Activated CD4-positive, alpha-beta memory T cell treated with anti-CD3 and anti-CD28 coated beads, Interleukin-2, amount 10 ng/mL, durations not matched to agents 7 days and 5 days (primary cell): ENCODE measurements at regions not wholly inside any gene's neighbourhood (a gene's known extent, or its start where the extent isn't known, plus 50 kb on each side); places are given as distances from the start of the nearest gene placed in this dataset.
"Not testable (repeated sequence)": the region's sequence is repeated elsewhere in the genome, so short reads cannot be mapped to it uniquely, and the experiment has no call there.

Source experiments
- CTCF ChIA-PET: fragments of 350-600 bp; sonication (Branson Sonifier 250); formaldehyde crosslinking; loops from one replicate; lab custom pipeline; 2021; ENCODE audit warnings: antibody characterized with exemption, inconsistent platforms; lab: Charles Lee
- POLR2A ChIA-PET: fragments of 350-600 bp; sonication (Branson Sonifier 250); formaldehyde crosslinking; loops from one replicate; lab custom pipeline; 2021; ENCODE audit warnings: antibody characterized with exemption; lab: Charles Lee
- DNase-seq: peaks from one replicate; pipeline ENCODE4 v3.0.0-alpha.2; 2020
- H3K27ac Mint-ChIP-seq: one replicate; pipeline ENCODE4 v1.8.0; 2021; ENCODE audit warnings: mild to moderate bottlenecking, mixed read lengths
- H3K27me3 Mint-ChIP-seq: one replicate; pipeline ENCODE4 v1.8.0; 2021; ENCODE audit warnings: mixed read lengths
- H3K36me3 Mint-ChIP-seq: one replicate; pipeline ENCODE4 v1.8.0; 2021; ENCODE audit warnings: low read depth, mixed read lengths
- H3K4me1 Mint-ChIP-seq: one replicate; pipeline ENCODE4 v1.8.0; 2021; ENCODE audit warnings: mixed read lengths
- H3K4me3 Mint-ChIP-seq: one replicate; pipeline ENCODE4 v1.8.0; 2021; ENCODE audit warnings: mild to moderate bottlenecking, mixed read lengths
- H3K9me3 Mint-ChIP-seq: one replicate; pipeline ENCODE4 v1.8.0; 2021; ENCODE audit warnings: mixed read lengths

DNA sequence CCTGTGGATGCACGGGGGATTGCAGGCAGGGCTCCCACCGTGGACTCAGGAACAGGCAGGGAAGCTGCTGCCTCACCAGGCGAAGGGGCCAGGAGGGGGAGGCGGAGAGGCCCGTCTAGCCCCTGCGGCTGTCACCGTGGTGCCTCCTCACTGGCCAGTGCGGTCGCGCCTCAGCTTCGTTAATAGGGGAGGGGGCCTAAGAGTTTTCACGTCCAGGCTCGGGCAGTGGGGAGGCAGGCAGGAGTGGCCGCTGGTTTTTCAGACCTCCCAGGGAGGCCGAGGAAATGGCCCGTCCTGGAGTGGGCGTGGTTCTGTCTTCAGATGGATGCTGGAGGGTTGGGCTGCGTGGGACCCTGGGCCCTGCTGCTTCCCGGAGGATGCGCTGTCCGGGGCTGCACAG is 91.1 kb upstream of the B3GAT1 start:
- no peaks in the 10 kb centered on the region for H3K36me3 Mint-ChIP-seq
- ChIA-PET POLR2A (no interaction called here), CTCF (no interaction called here)
- H3K27ac Mint-ChIP-seq: no peak overlapping the region
- no peak for DNase-seq
- H3K4me3 Mint-ChIP-seq: no peak overlapping the region
- no peaks in the 10 kb centered on the region for H3K9me3 Mint-ChIP-seq
- H3K4me1 Mint-ChIP-seq: no peaks in the 10 kb centered on the region
- H3K27me3 Mint-ChIP-seq: peaks cover 8% of the 10 kb centered on the region

DNA sequence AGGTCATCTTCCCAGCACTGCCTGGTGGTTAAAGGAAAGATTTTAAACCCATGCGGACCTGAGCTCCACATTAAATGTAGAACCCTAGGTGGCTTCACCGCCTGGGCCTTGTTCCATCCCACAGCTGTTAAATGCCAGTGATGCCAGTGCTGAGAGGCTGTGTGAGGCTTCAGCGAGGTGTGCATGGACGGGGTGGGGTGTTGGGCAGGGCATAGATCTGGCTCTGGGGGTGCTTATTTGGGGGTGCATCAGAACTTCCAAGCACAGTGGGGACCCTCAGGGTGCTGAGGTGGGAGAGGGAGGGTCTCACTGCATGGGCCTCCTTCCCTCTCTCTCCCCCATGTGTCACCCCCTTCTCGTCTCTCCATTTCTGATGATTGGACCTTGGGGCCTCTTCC is 90.1 kb upstream of the B3GAT1 start:
- Mint-ChIP-seq H3K36me3 (no peaks in the 10 kb centered on the region), H3K9me3 (no peaks in the 10 kb centered on the region), H3K4me1 (no peaks in the 10 kb centered on the region), H3K4me3 (no peak overlapping the region), H3K27ac (no peak overlapping the region), H3K27me3 (peaks cover 8% of the 10 kb centered on the region)
- CTCF ChIA-PET: no interaction called here
- no peak for DNase-seq
- POLR2A ChIA-PET: no interaction called here

DNA sequence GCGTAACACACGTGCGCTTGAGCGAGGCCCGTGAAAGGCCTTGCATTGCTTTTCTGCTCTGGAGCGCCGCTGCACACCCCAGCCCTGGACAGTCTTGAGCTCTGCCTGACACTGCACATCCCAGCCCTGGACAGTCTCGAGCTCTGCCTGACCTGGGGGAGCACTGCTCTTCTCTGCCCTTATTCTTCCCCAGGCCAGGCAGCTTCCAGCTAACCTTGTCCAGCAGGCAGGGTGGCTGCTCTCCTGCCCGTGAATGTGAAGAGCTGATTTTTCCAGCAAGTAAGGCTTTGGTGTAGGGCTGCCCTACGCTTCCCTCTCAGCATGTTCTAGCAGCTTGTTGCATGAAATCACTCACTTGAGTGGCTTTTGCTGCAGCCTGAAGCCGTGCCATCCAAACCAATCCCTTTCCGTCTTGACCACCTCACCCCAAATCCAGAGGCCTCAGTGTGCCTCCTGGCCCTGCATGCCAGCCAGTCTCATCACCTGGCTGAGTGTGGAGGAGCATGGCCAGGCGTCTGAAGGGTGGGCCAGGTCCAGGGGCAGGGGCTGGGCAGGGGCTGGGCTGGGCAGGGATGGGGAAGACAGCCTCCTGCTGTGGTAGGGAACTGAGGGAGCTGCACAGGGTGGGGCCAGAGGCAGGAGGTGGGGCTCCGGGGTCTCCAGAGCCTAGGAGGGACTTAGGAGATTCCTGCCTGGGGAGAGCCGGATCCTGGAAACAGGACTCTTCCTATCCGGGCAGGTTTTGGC is 89.5 kb upstream of the B3GAT1 start:
- Mint-ChIP-seq H3K36me3 (no peaks in the 10 kb centered on the region), H3K9me3 (no peaks in the 10 kb centered on the region), H3K27me3 (peaks cover 13% of the 10 kb centered on the region), H3K4me1 (no peaks in the 10 kb centered on the region), H3K27ac (no peak overlapping the region), H3K4me3 (no peak overlapping the region)
- ChIA-PET POLR2A (no interaction called here), CTCF (no interaction called here)
- no peak for DNase-seq

DNA sequence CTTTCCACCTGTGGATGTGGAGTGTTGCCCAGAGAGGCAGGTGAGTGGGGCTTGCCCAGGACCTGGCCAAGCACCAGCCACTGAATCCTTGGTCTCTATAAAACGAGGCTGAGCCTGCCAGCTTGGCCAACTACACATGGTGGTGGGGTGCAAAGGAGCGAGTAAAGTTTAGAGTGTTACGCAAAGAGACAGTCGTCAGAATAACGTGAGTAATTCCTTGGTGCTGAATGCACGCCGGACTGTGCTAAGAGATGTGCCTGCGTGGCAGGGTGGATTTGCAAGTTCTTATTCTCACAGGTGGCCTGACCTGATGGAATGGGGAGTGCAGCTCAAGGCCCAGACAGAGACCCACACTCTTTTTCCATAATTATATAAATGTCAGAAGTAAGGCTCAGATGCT is 88.6 kb upstream of the B3GAT1 start:
- Mint-ChIP-seq H3K27ac (no peak overlapping the region), H3K9me3 (no peaks in the 10 kb centered on the region), H3K4me3 (no peak overlapping the region), H3K36me3 (no peaks in the 10 kb centered on the region), H3K27me3 (peaks cover 17% of the 10 kb centered on the region), H3K4me1 (no peaks in the 10 kb centered on the region)
- ChIA-PET POLR2A (no interaction called here), CTCF (no interaction called here)
- no peak for DNase-seq

DNA sequence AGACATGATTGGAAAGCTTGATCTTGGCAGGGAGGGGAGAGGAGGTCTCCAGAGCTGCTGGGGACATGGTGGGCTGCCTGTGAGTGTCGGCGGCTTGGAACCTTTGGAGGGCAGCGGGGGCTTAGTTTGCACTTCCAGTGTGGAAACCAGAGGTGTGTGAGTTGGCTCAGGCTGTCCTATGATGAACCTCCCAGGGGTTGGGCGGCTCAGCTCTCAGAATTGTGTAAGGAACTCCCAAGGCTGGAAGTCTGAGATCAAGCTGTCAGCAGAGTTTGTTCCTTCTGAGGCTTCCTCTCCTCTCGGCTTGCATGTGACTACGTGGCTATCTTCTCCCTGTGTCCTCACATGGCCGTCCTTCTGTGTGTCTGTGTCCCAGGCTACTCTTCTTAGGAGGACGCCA is 87.9 kb upstream of the B3GAT1 start:
- ChIA-PET POLR2A (no interaction called here), CTCF (no interaction called here)
- no peaks in the 10 kb centered on the region for H3K4me1 Mint-ChIP-seq
- H3K36me3 Mint-ChIP-seq: no peaks in the 10 kb centered on the region
- peaks cover 17% of the 10 kb centered on the region for H3K27me3 Mint-ChIP-seq
- H3K27ac Mint-ChIP-seq: no peak overlapping the region
- DNase-seq: no peak
- no peaks in the 10 kb centered on the region for H3K9me3 Mint-ChIP-seq
- H3K4me3 Mint-ChIP-seq: no peak overlapping the region

DNA sequence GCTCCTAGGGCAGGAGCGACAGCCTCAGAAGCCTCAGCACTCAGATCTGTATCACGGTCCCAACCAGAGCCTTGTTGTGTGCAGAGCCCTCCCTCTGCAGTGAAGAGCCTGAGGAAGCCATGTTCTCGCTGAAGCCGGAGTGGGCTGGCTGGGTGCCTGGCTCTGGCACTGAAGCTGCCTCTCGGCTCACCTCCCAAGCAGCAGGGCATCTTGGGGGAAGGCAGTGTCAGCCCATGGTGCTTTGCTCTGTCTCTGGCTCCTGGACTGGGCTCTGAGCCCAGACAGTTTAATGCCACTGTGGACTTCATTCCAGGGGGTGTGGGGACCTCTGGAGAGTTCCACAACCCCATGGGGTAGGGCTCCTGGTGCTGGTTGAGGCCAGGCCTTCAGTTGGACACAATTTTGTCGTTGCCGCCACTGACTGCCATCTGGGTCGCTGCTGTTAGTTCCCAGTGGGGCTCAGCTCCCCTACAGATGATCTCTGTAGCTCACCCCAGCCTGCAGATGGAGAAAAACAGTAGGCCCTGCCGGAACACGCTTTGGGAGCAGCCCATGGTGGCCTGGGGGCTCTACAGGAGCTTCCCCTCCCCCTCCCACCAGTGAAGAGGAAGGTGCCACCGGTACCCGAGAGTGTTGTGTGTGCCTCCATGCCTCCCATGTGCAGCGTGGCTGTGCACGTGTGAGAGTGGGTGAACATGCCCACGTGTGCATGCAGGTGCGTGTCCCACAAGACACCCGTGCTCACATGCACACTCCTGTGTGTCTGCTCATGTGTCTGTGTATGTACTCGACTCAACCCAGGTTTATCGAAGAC is 86.5 kb upstream of the B3GAT1 start:
- no peak for DNase-seq
- peaks cover 11% of the 10 kb centered on the region for H3K27me3 Mint-ChIP-seq
- H3K36me3 Mint-ChIP-seq: no peaks in the 10 kb centered on the region
- H3K4me3 Mint-ChIP-seq: no peak overlapping the region
- ChIA-PET POLR2A (no interaction called here), CTCF (no interaction called here)
- no peak overlapping the region for H3K27ac Mint-ChIP-seq
- H3K4me1 Mint-ChIP-seq: no peaks in the 10 kb centered on the region
- no peaks in the 10 kb centered on the region for H3K9me3 Mint-ChIP-seq

DNA sequence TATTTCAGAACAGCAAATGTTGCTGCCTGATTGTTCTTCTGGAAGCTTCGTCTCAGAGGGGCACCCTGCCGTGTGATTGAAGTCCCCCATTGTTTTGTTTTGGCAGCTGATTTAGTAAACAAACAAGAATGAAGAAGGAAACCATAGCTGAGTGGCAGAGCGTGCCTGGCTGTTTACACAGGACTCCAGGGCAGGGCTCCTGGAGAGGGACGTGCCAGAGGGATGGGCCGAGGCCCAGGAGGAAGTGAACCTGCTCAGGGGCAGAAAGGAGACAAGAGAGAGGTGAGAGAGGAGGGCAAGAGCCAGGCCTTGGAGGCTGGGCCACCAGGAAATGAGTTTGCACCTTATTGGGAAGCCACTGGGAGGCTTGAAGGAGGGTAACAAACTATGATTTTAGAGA is 85.5 kb upstream of the B3GAT1 start:
- ChIA-PET CTCF (no interaction called here), POLR2A (no interaction called here)
- Mint-ChIP-seq H3K4me1 (no peaks in the 10 kb centered on the region), H3K27ac (no peak overlapping the region), H3K36me3 (no peaks in the 10 kb centered on the region), H3K9me3 (no peaks in the 10 kb centered on the region), H3K4me3 (no peak overlapping the region), H3K27me3 (peaks cover 14% of the 10 kb centered on the region)
- DNase-seq: no peak

DNA sequence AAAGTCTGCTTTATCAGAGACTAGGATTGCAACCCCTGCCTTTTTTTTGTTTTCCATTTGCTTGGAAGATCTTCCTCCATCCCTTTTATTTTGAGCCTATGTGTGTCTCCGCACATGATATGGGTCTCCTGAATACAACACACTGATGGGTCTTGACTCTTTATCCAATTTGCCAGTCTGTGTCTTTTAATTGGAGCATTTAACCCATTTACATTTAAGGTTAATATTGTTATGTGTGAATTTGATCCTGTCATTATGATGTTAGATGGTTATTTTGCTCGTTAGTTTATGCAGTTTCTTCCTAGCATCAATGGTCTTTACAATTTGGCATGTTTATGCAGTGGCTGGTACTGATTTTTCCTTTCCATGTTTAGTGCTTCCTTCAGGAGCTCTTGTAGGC is 84.0 kb upstream of the B3GAT1 start:
- POLR2A ChIA-PET, CTCF ChIA-PET, DNase-seq, H3K4me1 Mint-ChIP-seq, H3K27ac Mint-ChIP-seq, H3K36me3 Mint-ChIP-seq, H3K9me3 Mint-ChIP-seq, H3K4me3 Mint-ChIP-seq: not testable (repeated sequence)
- peaks cover 14% of the 10 kb centered on the region for H3K27me3 Mint-ChIP-seq

DNA sequence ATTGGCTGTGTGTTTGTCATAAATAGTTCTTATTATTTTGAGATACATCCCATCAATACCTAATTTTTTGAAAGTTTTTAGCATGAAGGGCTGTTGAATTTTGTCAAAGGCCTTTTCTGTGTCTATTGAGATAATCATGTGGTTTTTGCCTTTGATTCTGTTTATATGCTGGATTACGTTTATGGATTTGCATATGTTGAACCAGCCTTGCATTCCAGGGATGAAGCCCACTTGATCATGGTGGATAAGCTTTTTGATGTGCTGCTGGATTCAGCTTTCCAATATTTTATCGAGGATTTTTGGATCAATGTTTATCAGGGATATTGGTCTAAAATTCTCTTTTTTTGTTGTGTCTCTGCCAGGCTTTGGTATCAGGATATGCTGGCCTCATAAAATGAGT is 82.4 kb upstream of the B3GAT1 start:
- H3K9me3 Mint-ChIP-seq, POLR2A ChIA-PET, H3K4me3 Mint-ChIP-seq, H3K4me1 Mint-ChIP-seq, H3K36me3 Mint-ChIP-seq, H3K27ac Mint-ChIP-seq, CTCF ChIA-PET, DNase-seq: not testable (repeated sequence)
- H3K27me3 Mint-ChIP-seq: peaks cover 14% of the 10 kb centered on the region

DNA sequence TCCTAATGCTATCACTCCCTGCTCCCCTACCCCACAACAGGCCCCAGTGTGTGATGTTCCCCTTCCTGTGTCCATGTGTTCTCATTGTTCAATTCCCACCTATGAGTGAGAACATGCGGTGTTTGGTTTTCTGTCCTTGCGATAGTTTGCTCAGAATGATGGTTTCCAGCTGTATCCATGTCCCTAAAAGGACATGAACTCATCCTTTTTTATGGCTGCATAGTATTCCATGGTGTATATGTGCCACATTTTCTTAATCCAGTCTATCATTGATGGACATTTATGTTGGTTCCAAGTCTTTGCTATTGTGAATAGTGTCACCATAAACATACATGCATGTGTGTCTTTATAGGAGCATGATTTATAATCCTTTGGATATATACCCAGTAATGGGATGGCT is 80.4 kb upstream of the B3GAT1 start:
- H3K4me3 Mint-ChIP-seq, H3K27ac Mint-ChIP-seq, CTCF ChIA-PET, H3K36me3 Mint-ChIP-seq, H3K4me1 Mint-ChIP-seq, DNase-seq, POLR2A ChIA-PET, H3K9me3 Mint-ChIP-seq: not testable (repeated sequence)
- peaks cover 14% of the 10 kb centered on the region for H3K27me3 Mint-ChIP-seq

DNA sequence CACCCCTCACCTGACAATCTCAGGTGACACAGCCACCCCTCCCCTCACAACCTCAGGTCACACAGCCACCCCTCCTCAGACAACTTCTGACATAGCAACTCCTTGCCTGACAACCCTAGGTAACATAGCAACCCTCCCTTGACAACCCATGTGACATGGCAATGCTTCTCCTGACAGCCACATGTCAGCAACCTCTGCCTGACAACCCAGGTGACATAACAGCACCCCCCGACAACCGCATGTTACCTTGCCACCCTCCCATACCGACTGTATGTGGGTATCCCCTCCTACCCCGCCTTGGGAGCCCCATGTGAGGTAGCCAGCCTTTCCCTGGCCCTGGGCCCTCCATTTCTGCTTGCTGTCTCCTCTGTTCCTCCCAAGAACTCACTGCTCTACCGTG is 77.7 kb upstream of the B3GAT1 start:
- DNase-seq: no peak
- Mint-ChIP-seq H3K4me1 (no peaks in the 10 kb centered on the region), H3K9me3 (no peaks in the 10 kb centered on the region), H3K27ac (no peak overlapping the region), H3K36me3 (no peaks in the 10 kb centered on the region), H3K27me3 (peaks cover 3% of the 10 kb centered on the region), H3K4me3 (no peak overlapping the region)
- POLR2A ChIA-PET: no interaction called here
- CTCF ChIA-PET: no interaction called here

DNA sequence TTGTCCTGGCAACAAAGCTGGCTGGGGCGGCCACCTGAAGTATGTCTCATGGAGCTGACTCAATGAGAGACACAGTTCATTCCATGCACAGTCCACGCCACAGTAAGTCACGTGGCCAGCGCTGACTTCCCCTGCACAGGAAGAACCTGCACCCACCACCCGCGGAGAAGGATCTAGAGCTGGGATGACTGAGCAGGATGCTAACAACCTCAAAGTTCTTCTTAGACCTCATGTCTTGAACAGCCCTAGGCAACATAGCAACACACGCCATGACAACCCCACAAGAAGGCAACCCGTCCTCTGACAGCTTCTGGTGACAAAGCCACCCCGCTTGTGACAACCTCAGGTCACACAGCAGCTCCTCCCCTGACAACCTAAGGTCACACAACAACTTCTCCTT is 76.9 kb upstream of the B3GAT1 start:
- Mint-ChIP-seq H3K36me3 (no peaks in the 10 kb centered on the region), H3K4me3 (no peak overlapping the region), H3K4me1 (no peaks in the 10 kb centered on the region), H3K27ac (no peak overlapping the region), H3K27me3 (peaks cover 3% of the 10 kb centered on the region), H3K9me3 (no peaks in the 10 kb centered on the region)
- CTCF ChIA-PET: no interaction called here
- no peak for DNase-seq
- POLR2A ChIA-PET: no interaction called here

DNA sequence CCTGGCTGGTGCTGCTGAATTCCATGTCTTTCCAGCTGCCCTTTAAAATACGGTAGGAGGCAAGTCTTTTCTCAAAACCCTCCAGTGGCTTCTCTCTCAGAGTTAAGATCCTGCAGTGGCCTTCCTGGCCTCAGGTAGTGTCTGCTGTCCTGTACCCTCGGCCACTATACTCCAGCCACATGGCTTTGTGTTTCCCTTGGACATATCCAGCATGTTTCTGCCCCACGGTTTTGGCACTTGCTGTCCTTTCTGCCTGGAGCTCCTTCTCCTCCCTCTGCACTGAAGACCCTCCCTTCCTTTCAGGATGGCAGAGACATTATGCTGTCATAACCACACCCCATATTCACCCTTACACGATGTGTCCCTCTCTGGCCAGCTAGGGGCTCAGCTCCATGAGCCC is 76.5 kb upstream of the B3GAT1 start:
- H3K4me1 Mint-ChIP-seq: no peaks in the 10 kb centered on the region
- peaks cover 3% of the 10 kb centered on the region for H3K27me3 Mint-ChIP-seq
- no peak overlapping the region for H3K4me3 Mint-ChIP-seq
- ChIA-PET POLR2A (no interaction called here), CTCF (no interaction called here)
- no peaks in the 10 kb centered on the region for H3K9me3 Mint-ChIP-seq
- no peaks in the 10 kb centered on the region for H3K36me3 Mint-ChIP-seq
- H3K27ac Mint-ChIP-seq: no peak overlapping the region
- no peak for DNase-seq

DNA sequence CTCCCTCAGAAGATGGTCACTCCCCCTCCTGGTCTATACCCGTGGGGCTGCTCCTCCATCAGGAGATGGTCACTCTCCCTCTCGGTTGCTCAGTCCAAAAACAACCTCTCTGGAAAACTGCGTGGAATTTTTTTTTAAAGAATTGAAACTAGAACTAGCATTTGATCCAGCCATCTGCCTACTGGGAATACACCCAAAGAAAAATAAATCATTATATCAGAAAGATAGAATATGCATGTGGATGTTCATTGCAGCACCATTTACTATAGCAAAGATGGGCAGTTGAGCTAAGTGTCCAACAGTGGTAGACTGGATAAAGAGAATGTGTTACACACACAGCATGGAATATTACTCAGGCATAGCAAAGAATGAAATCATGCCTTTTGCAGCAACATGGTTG is 75.7 kb upstream of the B3GAT1 start:
- POLR2A ChIA-PET: no interaction called here
- no peaks in the 10 kb centered on the region for H3K4me1 Mint-ChIP-seq
- no peaks in the 10 kb centered on the region for H3K36me3 Mint-ChIP-seq
- DNase-seq: no peak
- no peak overlapping the region for H3K4me3 Mint-ChIP-seq
- H3K27me3 Mint-ChIP-seq: no peaks in the 10 kb centered on the region
- CTCF ChIA-PET: no interaction called here
- H3K9me3 Mint-ChIP-seq: no peaks in the 10 kb centered on the region
- H3K27ac Mint-ChIP-seq: no peak overlapping the region
